WTC11 (cell line): ENCODE measurements at regions not wholly inside any gene's neighbourhood (a gene's known extent, or its start where the extent isn't known, plus 50 kb on each side); places are given as distances from the start of the nearest gene placed in this dataset.

Experiments
- ATAC-seq: fragments of 200-7000 bp; cut with Tn5 transposase; 2 replicates; pipeline ENCODE4 v1.10.0; 2021; ENCODE audit warnings: mild to moderate bottlenecking, moderate library complexity
- CTCF ChIA-PET: fragments of 300-600 bp; sonication (Branson Sonifier 250); formaldehyde crosslinking; loops from one replicate; lab custom pipeline; 2021; ENCODE audit warnings: antibody characterized with exemption; lab: Charles Lee
- POLR2A ChIA-PET: fragments of 350-600 bp; sonication (Branson Sonifier 250); formaldehyde crosslinking; loops from one replicate; lab custom pipeline; 2021; ENCODE audit warnings: antibody characterized with exemption; lab: Charles Lee
- DNase-seq: peaks from one replicate; pipeline ENCODE4 v3.0.0; 2021; ENCODE audit warnings: low spot score
- H3K27ac Mint-ChIP-seq: 2 replicates; pipeline ENCODE4 v1.8.0; 2021; ENCODE audit warnings: mixed read lengths
- H3K27me3 Mint-ChIP-seq: 2 replicates; pipeline ENCODE4 v1.8.0; 2021; ENCODE audit warnings: low read depth, mild to moderate bottlenecking, moderate library complexity, mixed read lengths
- H3K36me3 Mint-ChIP-seq: 2 replicates; pipeline ENCODE4 v1.8.0; 2021; ENCODE audit warnings: mixed read lengths
- H3K4me1 Mint-ChIP-seq: 2 replicates; pipeline ENCODE4 v1.8.0; 2022; ENCODE audit warnings: mixed read lengths
- H3K4me3 Mint-ChIP-seq: 2 replicates; pipeline ENCODE4 v1.8.0; 2021; ENCODE audit warnings: mild to moderate bottlenecking, moderate library complexity, mixed read lengths
- H3K9me3 Mint-ChIP-seq: 2 replicates; pipeline ENCODE4 v1.8.0; 2021; ENCODE audit warnings: mixed read lengths
- CBFB ChIP-seq: sonication (generic); formaldehyde crosslinking; IDR thresholded peaks from 2 replicates; pipeline ENCODE4 v1.8.1; 2022; ENCODE audit warnings: mild to moderate bottlenecking, low read depth, missing genetic modification reagents
- ESRRA ChIP-seq: sonication (generic); formaldehyde crosslinking; IDR thresholded peaks from 2 replicates; pipeline ENCODE4 v1.8.1; 2022; ENCODE audit warnings: mild to moderate bottlenecking, missing genetic modification reagents, borderline replicate concordance
- FOXJ3 ChIP-seq: sonication (generic); formaldehyde crosslinking; IDR thresholded peaks from 2 replicates; pipeline ENCODE4 v1.9.0; 2021; ENCODE audit warnings: missing genetic modification reagents, mild to moderate bottlenecking, borderline replicate concordance
- HMGA2 ChIP-seq: fragments of 250-450 bp; sonication (Bioruptor Pico); IDR thresholded peaks from 2 replicates; pipeline ENCODE4 v1.4.0; 2021; ENCODE audit warnings: mild to moderate bottlenecking, moderate library complexity
- JAZF1 ChIP-seq: fragments of 250-450 bp; sonication (Bioruptor Pico); IDR thresholded peaks from 2 replicates; pipeline ENCODE4 v1.9.0; 2021; ENCODE audit warnings: moderate library complexity, mild to moderate bottlenecking, inconsistent platforms
- NR3C1 ChIP-seq: sonication (generic); formaldehyde crosslinking; conservative IDR thresholded peaks from 2 replicates; pipeline ENCODE4 v1.8.1; 2023; ENCODE audit warnings: low read depth, mild to moderate bottlenecking, missing genetic modification reagents
- PRRX2 ChIP-seq: fragments of 250-450 bp; sonication (Bioruptor Pico); IDR thresholded peaks from 2 replicates; pipeline ENCODE4 v1.8.0; 2021; ENCODE audit warnings: mild to moderate bottlenecking
- SMAD4 ChIP-seq: sonication (generic); formaldehyde crosslinking; IDR thresholded peaks from 2 replicates; pipeline ENCODE4 v1.8.0; 2022; ENCODE audit warnings: mild to moderate bottlenecking, missing genetic modification reagents
- ZNF263 ChIP-seq: sonication (generic); formaldehyde crosslinking; IDR thresholded peaks from 2 replicates; pipeline ENCODE4 v1.8.1; 2022; ENCODE audit warnings: low read depth, mild to moderate bottlenecking, moderate library complexity, missing genetic modification reagents
- ZNF671 ChIP-seq: fragments of 250-450 bp; sonication (Bioruptor Pico); IDR thresholded peaks from 2 replicates; pipeline ENCODE4 v1.8.0; 2021; ENCODE audit warnings: mild to moderate bottlenecking
- TF ChIP-seq, protein P1 (sequence below): fragments of 250-450 bp; sonication (Bioruptor Pico); IDR thresholded peaks from 2 replicates; pipeline ENCODE4 v2.1.2; 2022; ENCODE audit warnings: mild to moderate bottlenecking, moderate library complexity
- TF ChIP-seq, protein P2 (sequence below): sonication (generic); formaldehyde crosslinking; IDR thresholded peaks from 2 replicates; pipeline ENCODE4 v1.8.0; 2023; ENCODE audit warnings: missing genetic modification reagents
- TF ChIP-seq, protein P3 (sequence below): sonication (generic); formaldehyde crosslinking; IDR thresholded peaks from 2 replicates; pipeline ENCODE4 v1.8.1; 2023; ENCODE audit warnings: mild to moderate bottlenecking, missing genetic modification reagents, moderate library complexity
- TF ChIP-seq, protein P4 (sequence below): sonication (generic); formaldehyde crosslinking; IDR thresholded peaks from 2 replicates; pipeline ENCODE4 v1.8.0; 2022; ENCODE audit warnings: mild to moderate bottlenecking, missing genetic modification reagents
- TF ChIP-seq, protein P5 (sequence below): fragments of 250-450 bp; sonication (Bioruptor Pico); IDR thresholded peaks from 2 replicates; pipeline ENCODE4 v1.9.0; 2021; ENCODE audit warnings: mild to moderate bottlenecking
- TF ChIP-seq, protein P6 (sequence below): sonication (generic); formaldehyde crosslinking; IDR thresholded peaks from 2 replicates; pipeline ENCODE4 v1.8.1; 2022; ENCODE audit warnings: mild to moderate bottlenecking, moderate library complexity, missing genetic modification reagents
- TF ChIP-seq, protein P7 (sequence below): sonication (generic); formaldehyde crosslinking; IDR thresholded peaks from 2 replicates; pipeline ENCODE4 v1.8.0; 2022; ENCODE audit warnings: mild to moderate bottlenecking, missing genetic modification reagents
- TF ChIP-seq, protein P8 (sequence below): sonication (generic); formaldehyde crosslinking; IDR thresholded peaks from 2 replicates; pipeline ENCODE4 v1.8.1; 2023; ENCODE audit warnings: mild to moderate bottlenecking, missing genetic modification reagents, moderate library complexity

DNA sequence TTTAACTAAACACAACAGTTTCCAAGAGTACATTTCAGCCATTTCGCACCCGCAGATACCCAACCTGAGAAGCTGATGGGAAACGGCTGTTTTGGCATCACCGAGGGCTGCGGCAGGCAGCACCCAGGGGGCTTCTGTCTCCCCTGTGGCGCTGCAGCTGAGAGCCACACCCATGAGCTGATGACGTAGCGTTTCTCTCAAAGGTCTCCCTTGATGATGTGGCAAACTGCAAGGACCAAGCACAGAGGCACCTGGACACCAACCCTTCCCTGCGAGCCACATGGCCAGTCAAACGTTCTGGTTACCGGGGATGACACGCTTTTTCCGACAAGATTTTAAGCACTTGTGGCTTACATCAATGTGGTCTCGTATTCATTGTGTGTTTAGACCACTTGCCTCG lies 150.8 kb upstream of the ERG start:
- DNase-seq = no peak
- Mint-ChIP-seq H3K27me3 (peaks cover 30% of the 10 kb centered on the region), H3K4me3 (no peak overlapping the region)
- TF ChIP-seq FOXJ3 (CRISPR knock-in tag) = no peak
- TF ChIP-seq, protein P1, sequence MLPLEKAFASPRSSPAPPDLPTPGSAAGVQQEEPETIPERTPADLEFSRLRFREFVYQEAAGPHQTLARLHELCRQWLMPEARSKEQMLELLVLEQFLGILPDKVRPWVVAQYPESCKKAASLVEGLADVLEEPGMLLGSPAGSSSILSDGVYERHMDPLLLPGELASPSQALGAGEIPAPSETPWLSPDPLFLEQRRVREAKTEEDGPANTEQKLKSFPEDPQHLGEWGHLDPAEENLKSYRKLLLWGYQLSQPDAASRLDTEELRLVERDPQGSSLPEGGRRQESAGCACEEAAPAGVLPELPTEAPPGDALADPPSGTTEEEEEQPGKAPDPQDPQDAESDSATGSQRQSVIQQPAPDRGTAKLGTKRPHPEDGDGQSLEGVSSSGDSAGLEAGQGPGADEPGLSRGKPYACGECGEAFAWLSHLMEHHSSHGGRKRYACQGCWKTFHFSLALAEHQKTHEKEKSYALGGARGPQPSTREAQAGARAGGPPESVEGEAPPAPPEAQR (CRISPR knock-in tag) = no peak
- no peak for TF ChIP-seq NR3C1 (CRISPR knock-in tag)
- TF ChIP-seq CBFB (CRISPR knock-in tag) = no peak
- TF ChIP-seq, protein P2, sequence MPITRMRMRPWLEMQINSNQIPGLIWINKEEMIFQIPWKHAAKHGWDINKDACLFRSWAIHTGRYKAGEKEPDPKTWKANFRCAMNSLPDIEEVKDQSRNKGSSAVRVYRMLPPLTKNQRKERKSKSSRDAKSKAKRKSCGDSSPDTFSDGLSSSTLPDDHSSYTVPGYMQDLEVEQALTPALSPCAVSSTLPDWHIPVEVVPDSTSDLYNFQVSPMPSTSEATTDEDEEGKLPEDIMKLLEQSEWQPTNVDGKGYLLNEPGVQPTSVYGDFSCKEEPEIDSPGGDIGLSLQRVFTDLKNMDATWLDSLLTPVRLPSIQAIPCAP (CRISPR knock-in tag) = no peak
- TF ChIP-seq JAZF1 (CRISPR knock-in tag) = no peak
- TF ChIP-seq, protein P3, sequence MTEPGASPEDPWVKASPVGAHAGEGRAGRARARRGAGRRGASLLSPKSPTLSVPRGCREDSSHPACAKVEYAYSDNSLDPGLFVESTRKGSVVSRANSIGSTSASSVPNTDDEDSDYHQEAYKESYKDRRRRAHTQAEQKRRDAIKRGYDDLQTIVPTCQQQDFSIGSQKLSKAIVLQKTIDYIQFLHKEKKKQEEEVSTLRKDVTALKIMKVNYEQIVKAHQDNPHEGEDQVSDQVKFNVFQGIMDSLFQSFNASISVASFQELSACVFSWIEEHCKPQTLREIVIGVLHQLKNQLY (CRISPR knock-in tag) = no peak
- TF ChIP-seq, protein P4, sequence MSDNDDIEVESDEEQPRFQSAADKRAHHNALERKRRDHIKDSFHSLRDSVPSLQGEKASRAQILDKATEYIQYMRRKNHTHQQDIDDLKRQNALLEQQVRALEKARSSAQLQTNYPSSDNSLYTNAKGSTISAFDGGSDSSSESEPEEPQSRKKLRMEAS (CRISPR knock-in tag) = no peak
- TF ChIP-seq ESRRA (CRISPR knock-in tag) = no peak
- TF ChIP-seq, protein P5, sequence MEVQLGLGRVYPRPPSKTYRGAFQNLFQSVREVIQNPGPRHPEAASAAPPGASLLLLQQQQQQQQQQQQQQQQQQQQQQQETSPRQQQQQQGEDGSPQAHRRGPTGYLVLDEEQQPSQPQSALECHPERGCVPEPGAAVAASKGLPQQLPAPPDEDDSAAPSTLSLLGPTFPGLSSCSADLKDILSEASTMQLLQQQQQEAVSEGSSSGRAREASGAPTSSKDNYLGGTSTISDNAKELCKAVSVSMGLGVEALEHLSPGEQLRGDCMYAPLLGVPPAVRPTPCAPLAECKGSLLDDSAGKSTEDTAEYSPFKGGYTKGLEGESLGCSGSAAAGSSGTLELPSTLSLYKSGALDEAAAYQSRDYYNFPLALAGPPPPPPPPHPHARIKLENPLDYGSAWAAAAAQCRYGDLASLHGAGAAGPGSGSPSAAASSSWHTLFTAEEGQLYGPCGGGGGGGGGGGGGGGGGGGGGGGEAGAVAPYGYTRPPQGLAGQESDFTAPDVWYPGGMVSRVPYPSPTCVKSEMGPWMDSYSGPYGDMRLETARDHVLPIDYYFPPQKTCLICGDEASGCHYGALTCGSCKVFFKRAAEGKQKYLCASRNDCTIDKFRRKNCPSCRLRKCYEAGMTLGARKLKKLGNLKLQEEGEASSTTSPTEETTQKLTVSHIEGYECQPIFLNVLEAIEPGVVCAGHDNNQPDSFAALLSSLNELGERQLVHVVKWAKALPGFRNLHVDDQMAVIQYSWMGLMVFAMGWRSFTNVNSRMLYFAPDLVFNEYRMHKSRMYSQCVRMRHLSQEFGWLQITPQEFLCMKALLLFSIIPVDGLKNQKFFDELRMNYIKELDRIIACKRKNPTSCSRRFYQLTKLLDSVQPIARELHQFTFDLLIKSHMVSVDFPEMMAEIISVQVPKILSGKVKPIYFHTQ = no peak
- TF ChIP-seq, protein P6, sequence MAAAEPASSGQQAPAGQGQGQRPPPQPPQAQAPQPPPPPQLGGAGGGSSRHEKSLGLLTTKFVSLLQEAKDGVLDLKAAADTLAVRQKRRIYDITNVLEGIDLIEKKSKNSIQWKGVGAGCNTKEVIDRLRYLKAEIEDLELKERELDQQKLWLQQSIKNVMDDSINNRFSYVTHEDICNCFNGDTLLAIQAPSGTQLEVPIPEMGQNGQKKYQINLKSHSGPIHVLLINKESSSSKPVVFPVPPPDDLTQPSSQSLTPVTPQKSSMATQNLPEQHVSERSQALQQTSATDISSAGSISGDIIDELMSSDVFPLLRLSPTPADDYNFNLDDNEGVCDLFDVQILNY (CRISPR knock-in tag) = no peak
- TF ChIP-seq, all 79 proteins: peak for 0
- ChIA-PET POLR2A (no interaction called here), CTCF (no interaction called here)
- Mint-ChIP-seq H3K27ac (no peak overlapping the region), H3K4me1 (peaks cover 22% of the 10 kb centered on the region), H3K9me3 (no peaks in the 10 kb centered on the region), H3K36me3 (no peaks in the 10 kb centered on the region)
- ATAC-seq = no peak

DNA sequence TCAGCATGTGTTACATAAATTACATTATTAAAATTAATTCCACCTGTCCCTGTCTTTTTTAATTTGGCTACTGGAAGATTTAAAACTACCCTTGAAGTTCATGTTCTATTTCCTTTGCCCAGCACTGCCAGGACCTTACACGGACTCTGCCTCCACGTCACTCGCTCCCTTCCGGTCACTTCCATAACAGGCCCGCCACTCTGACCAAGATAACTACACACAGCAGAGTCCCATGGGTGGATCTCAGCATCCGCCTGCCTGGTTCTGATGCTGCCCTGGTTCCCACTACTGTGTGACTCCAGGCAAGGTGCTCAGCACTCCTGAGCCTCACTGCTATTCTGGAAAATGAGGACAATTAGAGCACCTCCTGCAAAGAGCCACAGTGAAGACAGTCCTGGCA lies 153.3 kb upstream of the ERG start:
- no peak for DNase-seq
- no peak overlapping the region for H3K27ac Mint-ChIP-seq
- no peaks in the 10 kb centered on the region for H3K9me3 Mint-ChIP-seq
- H3K36me3 Mint-ChIP-seq = no peaks in the 10 kb centered on the region
- H3K4me1 Mint-ChIP-seq = peaks cover 16% of the 10 kb centered on the region
- ChIA-PET POLR2A (no interaction called here), CTCF (no interaction called here)
- no peak for TF ChIP-seq PRRX2 (CRISPR knock-in tag)
- no peak for TF ChIP-seq ZNF263 (CRISPR knock-in tag)
- TF ChIP-seq, protein P7, sequence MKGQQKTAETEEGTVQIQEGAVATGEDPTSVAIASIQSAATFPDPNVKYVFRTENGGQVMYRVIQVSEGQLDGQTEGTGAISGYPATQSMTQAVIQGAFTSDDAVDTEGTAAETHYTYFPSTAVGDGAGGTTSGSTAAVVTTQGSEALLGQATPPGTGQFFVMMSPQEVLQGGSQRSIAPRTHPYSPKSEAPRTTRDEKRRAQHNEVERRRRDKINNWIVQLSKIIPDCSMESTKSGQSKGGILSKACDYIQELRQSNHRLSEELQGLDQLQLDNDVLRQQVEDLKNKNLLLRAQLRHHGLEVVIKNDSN = no peak
- TF ChIP-seq ZNF671 (CRISPR knock-in tag) = no peak
- no peak for TF ChIP-seq HMGA2 (CRISPR knock-in tag)
- TF ChIP-seq, protein P8, sequence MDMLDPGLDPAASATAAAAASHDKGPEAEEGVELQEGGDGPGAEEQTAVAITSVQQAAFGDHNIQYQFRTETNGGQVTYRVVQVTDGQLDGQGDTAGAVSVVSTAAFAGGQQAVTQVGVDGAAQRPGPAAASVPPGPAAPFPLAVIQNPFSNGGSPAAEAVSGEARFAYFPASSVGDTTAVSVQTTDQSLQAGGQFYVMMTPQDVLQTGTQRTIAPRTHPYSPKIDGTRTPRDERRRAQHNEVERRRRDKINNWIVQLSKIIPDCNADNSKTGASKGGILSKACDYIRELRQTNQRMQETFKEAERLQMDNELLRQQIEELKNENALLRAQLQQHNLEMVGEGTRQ (CRISPR knock-in tag) = no peak
- TF ChIP-seq SMAD4 (CRISPR knock-in tag) = no peak
- H3K27me3 Mint-ChIP-seq = peaks cover 12% of the 10 kb centered on the region
- no peak for ATAC-seq
- no peak overlapping the region for H3K4me3 Mint-ChIP-seq
